ENCODE measurements at regions not wholly inside any gene's neighbourhood (a gene's known extent, or its start where the extent isn't known, plus 50 kb on each side); places are given as distances from the start of the nearest gene placed in this dataset.

- TF ChIP-seq CTCF (IDR thresholded peaks at IDR 0.05 in 2 of 3, conservative IDR thresholded peaks at IDR 0.05 in 1 of 3; ENCODE audit: borderline replicate concordance in 1 of 3, insufficient read depth in 1 of 3, low read depth in 2 of 3, low read length in 2 of 3) (no peak), ZFX (IDR thresholded peaks at IDR 0.05) (no peak), POLR2A (IDR thresholded peaks at IDR 0.05; ENCODE audit: borderline replicate concordance, extremely low read depth, insufficient read depth, insufficient read length) (no peak), ZBTB33 (IDR thresholded peaks at IDR 0.05; ENCODE audit: extremely low read depth, insufficient replicate concordance, low read length) (no peak), RAD21 (IDR thresholded peaks at IDR 0.05; ENCODE audit: low read depth) (no peak), REST (IDR thresholded peaks at IDR 0.05; ENCODE audit: low read depth) (no peak), SP1 (IDR thresholded peaks at IDR 0.05; ENCODE audit: low read depth) (no peak)
Observed at GRCh38 chr4:4695497-4695896, 153.6 kb upstream of the STX18 start.
